Upper lobe of left lung (tissue), 4 donors: ENCODE measurements at regions not wholly inside any gene's neighbourhood (a gene's known extent, or its start where the extent isn't known, plus 50 kb on each side); places are given as distances from the start of the nearest gene placed in this dataset.

Experiments used
- CTCF ChIP-seq, 6 experiments: fragments of 450-650 bp in 4 of 6; fragments of 200-600 bp in 2 of 6; sonication (generic) in 2 of 6; IDR thresholded peaks; one replicate each; pipeline ENCODE4 v1.5.1; 2016 to 2019; ENCODE audit warnings: antibody characterized with exemption in 6 of 6
- POLR2A ChIP-seq, 4 donors: fragments of 450-650 bp; IDR thresholded peaks; one replicate each; pipeline ENCODE4 v1.5.1; 2016 to 2017; ENCODE audit warnings: antibody characterized with exemption in 4 of 4, mild to moderate bottlenecking in 2 of 4

DNA sequence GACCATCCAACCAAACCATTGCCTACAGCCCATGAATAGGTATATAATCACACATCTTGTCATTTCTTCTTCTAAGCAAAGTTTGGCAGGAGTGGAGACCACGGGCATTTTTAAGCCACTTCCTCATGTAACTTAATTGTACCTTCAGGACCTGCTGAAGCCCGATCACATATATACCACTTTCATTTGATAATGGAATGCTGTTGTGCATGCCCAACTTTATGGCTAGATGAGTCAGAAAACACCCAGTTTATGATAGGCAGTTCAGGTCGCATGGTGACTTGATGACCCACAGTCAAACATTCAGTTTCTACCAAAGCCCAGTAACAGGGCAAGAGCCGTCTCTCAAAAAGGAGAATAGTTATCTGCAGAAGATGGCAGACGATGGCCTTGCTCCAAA is 2295.0 kb upstream of the ACO1 start:
- no peak for TF ChIP-seq CTCF (IDR thresholded peaks at IDR 0.05)
- TF ChIP-seq POLR2A (IDR thresholded peaks at IDR 0.05) = no peak
